8988T (cell line): ENCODE measurements at regions not wholly inside any gene's neighbourhood (a gene's known extent, or its start where the extent isn't known, plus 50 kb on each side); places are given as distances from the start of the nearest gene placed in this dataset.

Experiments used
- DNase-seq: peaks from one replicate; pipeline ENCODE4 v3.0.0; 2011

GRCh38 chr2:238562446-238562845 is 135.7 kb downstream of the ASB1 start:
- no peak for DNase-seq

DNA sequence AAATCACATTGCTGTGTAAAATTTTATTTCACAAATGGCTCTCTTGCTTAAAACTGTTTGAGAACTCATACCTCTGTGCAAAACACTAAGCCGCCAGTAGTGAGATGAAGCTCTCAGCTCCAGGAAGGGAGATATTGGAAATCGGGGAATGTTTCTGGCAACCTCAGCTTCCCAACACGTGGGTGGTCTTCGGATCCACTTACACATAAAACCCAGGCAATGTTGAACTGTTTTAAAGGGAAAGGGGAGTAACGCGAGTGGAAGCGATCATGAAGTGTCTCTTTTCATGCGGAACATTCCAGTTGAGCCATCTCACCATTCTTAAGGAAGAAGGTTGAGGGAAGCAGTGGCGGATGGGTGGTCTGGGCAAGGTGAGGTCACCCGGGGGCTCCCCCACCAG is 136.8 kb downstream of the ASB1 start:
- no peak for DNase-seq

DNA sequence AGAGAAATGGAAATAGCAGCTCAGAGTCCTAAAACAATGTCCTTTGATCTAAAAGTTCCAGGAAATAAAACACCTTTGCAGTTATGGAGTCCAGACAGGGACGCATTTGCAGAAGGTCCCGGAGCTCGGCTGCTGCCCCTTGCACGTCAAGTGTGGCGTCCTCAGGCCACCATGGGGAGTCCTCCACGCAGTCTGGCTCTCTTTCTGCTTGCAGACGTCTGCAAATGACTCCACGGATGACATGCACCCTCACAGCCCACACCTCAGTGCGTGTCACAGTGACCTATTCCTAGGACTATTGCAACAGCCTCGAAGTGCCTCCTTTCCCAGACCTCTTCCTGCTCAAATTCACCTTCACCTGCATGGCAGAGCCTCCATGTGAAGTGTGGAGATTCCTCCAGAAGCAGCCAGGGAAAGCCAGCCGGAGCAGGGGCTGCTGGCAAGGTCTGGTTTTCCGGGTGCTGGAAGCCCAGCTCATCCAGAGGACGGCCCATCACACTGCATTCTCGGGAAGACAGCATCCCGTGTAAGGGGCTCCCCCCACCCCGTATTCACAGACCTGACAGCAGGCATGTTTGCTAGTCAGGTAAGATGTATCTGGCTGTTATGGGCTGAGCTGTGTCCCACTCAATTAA is 137.7 kb downstream of the ASB1 start:
- no peak for DNase-seq

GRCh38 chr2:238565031-238565430 is 138.3 kb downstream of the ASB1 start:
- DNase-seq = no peak

DNA sequence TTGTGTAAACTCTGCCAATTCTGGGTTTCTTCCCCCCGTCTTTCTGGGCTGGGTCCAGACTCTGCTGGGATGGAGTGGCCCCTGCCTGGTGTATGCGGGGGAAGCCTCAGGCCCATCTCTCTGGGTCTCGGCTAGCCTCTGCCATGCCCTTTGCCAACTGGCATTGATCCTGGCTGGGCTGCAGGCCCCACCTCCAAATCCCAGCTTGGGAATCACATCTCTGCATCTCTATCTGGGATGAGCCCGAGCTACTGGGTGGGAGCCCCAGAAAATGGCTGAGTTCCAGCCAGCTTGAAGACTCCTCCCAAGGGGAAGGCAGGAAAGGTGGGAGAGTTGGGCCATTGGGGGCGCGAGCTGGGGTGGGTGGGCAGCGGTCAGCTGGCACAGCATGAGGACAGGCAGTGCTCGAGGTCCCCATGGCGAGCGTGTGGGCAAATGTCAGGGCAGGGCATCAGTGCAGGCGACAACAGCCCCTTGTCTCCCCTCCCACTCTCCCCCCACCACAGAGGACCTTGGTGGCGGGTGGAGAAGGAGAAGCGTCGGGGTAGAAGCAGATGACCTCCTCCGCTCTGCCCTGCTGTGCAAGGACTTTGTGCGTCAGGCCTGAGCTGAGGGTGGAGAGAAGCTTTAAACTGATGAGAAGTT is 139.4 kb downstream of the ASB1 start:
- no peak for DNase-seq

DNA sequence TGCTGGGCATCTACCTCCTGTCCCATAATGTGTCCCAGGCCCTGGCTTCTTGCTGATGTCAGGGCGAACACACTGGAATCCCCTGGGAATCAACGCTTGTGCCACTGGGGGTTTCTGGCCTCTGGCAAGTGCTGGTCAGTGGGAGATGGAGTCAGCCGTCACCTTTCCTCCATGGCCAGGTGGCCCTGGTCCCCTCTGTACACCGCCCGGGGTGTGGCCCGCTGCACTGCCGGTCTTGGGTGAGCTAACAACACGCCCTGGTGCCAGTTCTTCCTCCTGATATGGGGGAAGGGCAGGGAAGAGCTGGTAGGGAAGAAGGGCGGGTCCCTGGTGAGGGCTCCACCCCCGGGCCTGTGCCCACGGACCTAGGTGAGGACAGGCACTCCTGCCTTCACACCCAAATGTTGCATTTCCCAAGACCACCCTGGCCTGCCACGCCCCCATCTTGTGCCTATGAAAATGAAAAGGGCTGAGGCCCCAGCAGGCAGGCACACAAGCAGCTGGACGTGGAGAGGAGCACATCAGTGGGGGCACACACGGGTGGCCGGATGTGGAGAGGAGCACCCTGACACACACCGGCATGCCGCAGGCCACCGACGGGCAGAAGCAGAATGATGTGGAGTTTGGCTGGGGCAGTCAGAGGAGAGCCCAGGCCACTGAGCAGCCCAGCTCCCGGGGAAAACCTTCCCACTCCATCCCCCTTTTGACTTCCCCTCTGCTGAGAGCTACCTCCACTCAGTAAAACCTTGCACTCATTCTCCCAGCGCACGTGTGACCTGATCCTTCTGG is 140.5 kb downstream of the ASB1 start:
- no peak for DNase-seq

DNA sequence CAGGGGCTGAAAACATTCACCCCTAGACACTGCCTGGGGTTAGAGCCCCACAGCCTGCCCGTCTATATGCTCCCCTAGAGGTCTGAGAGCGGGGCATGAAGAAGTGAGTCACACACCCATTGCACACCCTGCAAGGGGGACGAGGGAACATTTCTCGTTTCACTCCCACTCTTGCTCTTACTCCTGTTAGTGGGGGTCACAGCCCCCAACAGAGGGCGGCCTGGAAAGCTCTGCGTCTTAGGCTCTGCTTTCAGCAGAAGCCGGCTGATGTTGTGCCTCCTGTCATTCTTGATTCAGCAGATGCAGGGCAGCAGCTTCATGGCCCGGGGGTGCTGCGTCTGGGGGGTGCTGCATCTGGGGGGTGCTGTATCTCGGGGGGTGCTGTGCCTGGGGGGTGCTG is 141.3 kb downstream of the ASB1 start:
- no peak for DNase-seq

- no peak for DNase-seq
Measured at GRCh38 chr2:238568455-238569440, 142.0 kb downstream of the ASB1 start.

DNA sequence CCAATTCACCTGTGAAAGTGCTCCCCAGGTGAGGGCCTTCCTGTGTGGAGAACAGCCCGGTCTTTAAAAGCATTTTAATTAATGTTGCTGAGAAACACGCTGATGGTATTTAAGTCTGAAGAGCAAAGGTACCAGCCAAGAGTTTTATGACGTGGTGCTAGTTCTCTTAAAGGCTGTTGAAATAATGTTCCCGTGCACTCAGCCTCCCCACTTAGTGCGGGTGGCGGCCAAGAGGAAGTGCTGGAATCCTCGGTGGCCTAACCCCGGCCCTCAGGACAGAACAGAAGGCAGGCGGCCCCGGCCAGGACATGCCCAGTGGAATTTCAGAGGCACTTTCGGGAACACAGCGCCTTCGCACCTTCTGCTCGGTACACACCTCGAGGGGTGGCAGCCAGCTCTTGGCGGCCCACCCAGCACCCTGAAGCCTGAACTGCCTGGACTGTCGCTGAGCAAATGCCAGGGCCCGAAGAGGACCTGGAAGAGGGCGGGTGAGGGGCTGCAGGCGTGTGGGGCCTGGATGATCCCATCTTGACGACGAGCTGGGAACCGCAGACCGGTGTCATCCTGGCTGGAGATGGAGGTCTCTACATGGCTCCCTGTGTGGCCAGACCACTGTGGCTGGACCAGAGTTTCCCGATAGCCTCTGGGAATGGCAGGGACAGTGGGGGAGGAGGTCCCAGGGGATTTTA is 142.9 kb downstream of the ASB1 start:
- DNase-seq = no peak

- DNase-seq = no peak
Measured at GRCh38 chr2:238570391-238570790, 143.7 kb downstream of the ASB1 start.

DNA sequence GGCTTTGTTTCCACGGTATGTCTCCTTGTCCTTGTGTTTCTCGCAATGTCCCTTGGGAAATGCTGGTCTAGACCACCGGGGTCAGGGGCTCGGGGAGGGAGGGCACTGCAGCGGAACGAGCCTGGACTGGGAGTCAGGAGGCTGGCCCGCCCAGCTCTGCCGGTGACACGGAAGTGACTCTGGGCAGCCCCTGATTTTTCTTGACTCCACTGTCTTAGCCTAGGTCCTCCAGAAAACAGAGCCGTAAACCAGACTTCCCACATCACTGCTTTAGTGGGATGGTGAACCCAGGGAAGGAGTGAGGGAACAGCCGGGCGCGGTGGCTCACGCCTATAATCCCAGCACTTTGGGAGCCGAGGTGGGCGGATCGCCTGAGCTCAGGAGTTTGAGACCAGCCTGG is 144.2 kb downstream of the ASB1 start:
- DNase-seq = no peak

- no peak for DNase-seq
Measured at GRCh38 chr2:238571661-238572372, 145.1 kb downstream of the ASB1 start.

DNA sequence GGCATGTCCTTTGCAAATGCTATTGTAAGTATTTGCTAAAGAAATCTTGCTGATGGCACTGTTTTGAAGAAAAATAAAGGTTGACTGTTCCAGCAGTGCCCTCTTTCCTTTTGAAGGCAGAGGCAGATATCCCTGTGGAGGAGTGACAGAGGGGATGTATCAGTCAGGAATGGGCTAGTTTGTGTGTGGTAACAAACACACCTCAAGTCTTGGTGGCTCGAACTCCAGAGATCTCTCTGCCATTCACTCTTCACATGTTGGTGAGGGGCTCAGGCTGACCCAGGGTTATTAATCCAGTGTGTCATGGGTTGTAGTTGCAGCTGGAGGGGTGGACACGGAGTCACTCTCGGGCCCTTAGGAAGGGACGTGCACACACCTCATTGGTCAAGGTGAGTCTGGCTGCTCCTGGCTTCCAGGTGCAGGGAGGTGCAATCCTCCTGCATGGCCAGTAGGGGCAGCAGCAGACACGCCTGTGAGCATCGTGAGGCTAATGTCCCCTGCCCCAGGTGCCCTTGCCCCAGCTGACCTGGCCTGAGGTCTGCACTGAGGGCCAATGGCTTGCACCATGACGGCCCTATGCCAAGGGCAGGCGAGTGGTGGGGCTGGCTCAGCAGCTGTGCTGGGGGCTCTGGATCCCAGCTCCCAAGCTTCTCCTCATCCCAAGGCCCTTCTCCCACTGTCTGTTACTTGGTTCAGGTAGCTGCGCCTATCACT is 146.5 kb downstream of the ASB1 start:
- peak; percentile 79 for DNase-seq

- no peak for DNase-seq
Measured at GRCh38 chr2:238573916-238574315, 147.2 kb downstream of the ASB1 start.

DNA sequence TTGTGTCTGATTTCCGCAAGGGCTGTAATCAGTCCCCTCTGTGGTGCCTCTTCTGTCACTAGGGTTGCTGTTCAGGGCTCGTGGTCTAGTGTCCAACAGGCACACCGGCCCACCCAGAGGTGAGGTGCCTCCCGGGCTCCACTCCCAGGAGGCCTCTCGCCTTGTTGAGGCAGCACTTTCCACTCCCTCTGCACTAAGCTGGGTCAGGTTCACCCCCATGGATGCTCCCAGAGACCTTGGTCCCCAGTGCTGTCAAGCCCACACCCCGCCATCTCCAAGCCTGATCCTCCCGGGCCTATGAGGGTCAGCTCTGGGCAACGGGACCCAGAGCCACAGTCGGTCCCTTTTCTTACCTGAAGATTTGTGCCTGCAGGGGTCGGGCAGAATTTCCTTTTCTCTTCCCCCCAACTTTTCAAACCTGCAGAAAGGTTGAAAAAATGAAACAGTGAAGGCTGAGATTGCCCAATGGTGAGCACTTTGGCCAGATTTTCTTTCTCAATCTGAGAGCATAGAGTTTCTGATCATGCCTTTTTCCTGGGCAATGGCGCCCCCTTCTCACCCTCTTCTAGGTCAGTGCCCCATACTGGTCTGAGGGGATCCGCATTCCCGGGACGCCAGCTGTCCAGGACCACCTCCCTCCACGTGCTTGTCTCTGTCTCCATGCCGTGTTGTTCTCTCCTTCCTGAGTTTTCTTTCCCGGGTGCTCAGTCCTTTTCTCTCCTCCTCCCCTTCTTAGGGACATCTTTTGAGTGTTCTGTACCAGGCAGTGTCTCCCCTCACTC is 148.0 kb downstream of the ASB1 start:
- DNase-seq = no peak

DNA sequence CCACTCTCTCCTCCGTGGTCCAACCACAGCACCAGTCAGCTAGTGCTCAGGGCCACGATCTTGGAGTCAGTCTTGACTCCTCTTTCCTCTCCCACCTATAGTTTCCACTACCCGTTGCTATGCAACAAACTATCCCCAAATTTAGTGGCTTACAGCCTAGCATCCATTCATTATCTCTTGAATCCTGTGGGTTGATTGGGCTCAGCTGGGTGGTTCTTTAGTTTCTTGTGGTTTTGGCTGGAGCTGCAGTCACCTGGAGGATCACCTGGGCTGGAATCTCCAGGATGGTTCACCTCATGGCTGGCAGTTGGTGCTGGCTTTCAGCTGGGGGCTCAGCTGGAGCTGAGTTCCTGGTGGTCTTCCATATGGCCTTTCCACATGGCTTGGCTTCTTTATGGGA is 149.9 kb downstream of the ASB1 start:
- no peak for DNase-seq

- no peak for DNase-seq
Measured at GRCh38 chr2:238578256-238578655, 151.5 kb downstream of the ASB1 start.

- DNase-seq = no peak
Measured at GRCh38 chr2:238580486-238580885, 153.8 kb downstream of the ASB1 start.

DNA sequence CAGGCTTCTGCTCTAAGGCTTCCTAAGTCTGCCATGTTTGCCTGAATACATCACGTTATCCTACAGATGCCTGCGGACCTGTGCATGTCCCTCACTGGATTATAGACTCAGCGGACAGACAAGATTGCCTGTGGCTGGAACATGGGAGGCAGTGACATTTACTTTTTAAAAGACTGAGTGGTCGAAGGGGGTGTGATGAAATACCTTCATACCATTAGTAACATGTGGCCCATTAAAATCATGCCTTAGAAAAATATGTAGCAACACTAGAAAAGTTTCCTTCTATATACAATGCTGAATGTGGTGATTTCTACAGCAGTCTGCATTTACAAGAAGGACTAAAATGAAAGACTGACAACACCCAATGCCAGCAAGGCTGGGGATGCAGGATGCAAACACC is 154.4 kb downstream of the ASB1 start:
- no peak for DNase-seq

- no peak for DNase-seq
Measured at GRCh38 chr2:238582159-238582558, 155.4 kb downstream of the ASB1 start.
